ENCODE measurements at regions not wholly inside any gene's neighbourhood (a gene's known extent, or its start where the extent isn't known, plus 50 kb on each side); places are given as distances from the start of the nearest gene placed in this dataset.

- Mint-ChIP-seq H3K4me1 (ENCODE audit: low read depth, unreplicated experiment) (no peaks in the 10 kb centered on the region), H3K36me3 (ENCODE audit: insufficient read depth, unreplicated experiment) (no peaks in the 10 kb centered on the region), H3K27ac (ENCODE audit: unreplicated experiment) (no peak overlapping the region), H3K9me3 (ENCODE audit: low read depth, unreplicated experiment) (no peaks in the 10 kb centered on the region), H3K4me3 (ENCODE audit: low read depth, unreplicated experiment) (no peak overlapping the region), H3K27me3 (ENCODE audit: unreplicated experiment) (no peaks in the 10 kb centered on the region)
- no TSS peak for BruUV-seq (replicated peaks)
- CTCF ChIA-PET, result no interaction called here
- no peak for DNase-seq
- intact Hi-C loops (cut with micrococcal nuclease; ENCODE audit: unreplicated experiment), result no loop called here
- TF ChIP-seq CTCF (IDR thresholded peaks at IDR 0.05; ENCODE audit: unreplicated experiment), result no peak
These were observed 116.0 kb upstream of the SLC35B3 start for GRCh38 chr6:8551386-8551785.

GRCh38 chr6:8549074-8549790, 113.9 kb upstream of the SLC35B3 start:
- Mint-ChIP-seq H3K36me3 (ENCODE audit: insufficient read depth, unreplicated experiment) (no peaks in the 10 kb centered on the region), H3K4me1 (ENCODE audit: low read depth, unreplicated experiment) (no peaks in the 10 kb centered on the region), H3K27me3 (ENCODE audit: unreplicated experiment) (no peaks in the 10 kb centered on the region), H3K27ac (ENCODE audit: unreplicated experiment) (no peak overlapping the region), H3K9me3 (ENCODE audit: low read depth, unreplicated experiment) (peaks cover 4% of the 10 kb centered on the region), H3K4me3 (ENCODE audit: low read depth, unreplicated experiment) (no peak overlapping the region)
- TF ChIP-seq CTCF (IDR thresholded peaks at IDR 0.05; ENCODE audit: unreplicated experiment), result no peak
- CTCF ChIA-PET, result no interaction called here
- intact Hi-C loops (cut with micrococcal nuclease; ENCODE audit: unreplicated experiment), result no loop called here
- BruUV-seq (replicated peaks), result no TSS peak
- no peak for DNase-seq

GRCh38 chr6:8546496-8546895, 111.2 kb upstream of the SLC35B3 start:
- H3K4me3 Mint-ChIP-seq (ENCODE audit: low read depth, unreplicated experiment), result no peak overlapping the region
- CTCF ChIA-PET, result no interaction called here
- intact Hi-C loops (cut with micrococcal nuclease; ENCODE audit: unreplicated experiment), result no loop called here
- no peak for TF ChIP-seq CTCF (IDR thresholded peaks at IDR 0.05; ENCODE audit: unreplicated experiment)
- no peak overlapping the region for H3K27ac Mint-ChIP-seq (ENCODE audit: unreplicated experiment)
- DNase-seq, result no peak
- no peaks in the 10 kb centered on the region for H3K36me3 Mint-ChIP-seq (ENCODE audit: insufficient read depth, unreplicated experiment)
- no peaks in the 10 kb centered on the region for H3K27me3 Mint-ChIP-seq (ENCODE audit: unreplicated experiment)
- BruUV-seq (replicated peaks), result no TSS peak
- peaks cover 4% of the 10 kb centered on the region for H3K9me3 Mint-ChIP-seq (ENCODE audit: low read depth, unreplicated experiment)
- no peaks in the 10 kb centered on the region for H3K4me1 Mint-ChIP-seq (ENCODE audit: low read depth, unreplicated experiment)

- Mint-ChIP-seq H3K27me3 (ENCODE audit: unreplicated experiment) (no peaks in the 10 kb centered on the region), H3K9me3 (ENCODE audit: low read depth, unreplicated experiment) (peaks cover 9% of the 10 kb centered on the region), H3K27ac (ENCODE audit: unreplicated experiment) (no peak overlapping the region), H3K4me1 (ENCODE audit: low read depth, unreplicated experiment) (no peaks in the 10 kb centered on the region), H3K36me3 (ENCODE audit: insufficient read depth, unreplicated experiment) (no peaks in the 10 kb centered on the region), H3K4me3 (ENCODE audit: low read depth, unreplicated experiment) (no peak overlapping the region)
- intact Hi-C loops (cut with micrococcal nuclease; ENCODE audit: unreplicated experiment), result no loop called here
- CTCF ChIA-PET, result no interaction called here
- DNase-seq, result no peak
- BruUV-seq (replicated peaks), result no TSS peak
- no peak for TF ChIP-seq CTCF (IDR thresholded peaks at IDR 0.05; ENCODE audit: unreplicated experiment)
These were observed 110.0 kb upstream of the SLC35B3 start for GRCh38 chr6:8545336-8545735.
